HEK293 (cell line): ENCODE measurements at regions not wholly inside any gene's neighbourhood (a gene's known extent, or its start where the extent isn't known, plus 50 kb on each side); places are given as distances from the start of the nearest gene placed in this dataset.

Experiments used
- CTCF ChIA-PET: fragments of 350-600 bp; formaldehyde crosslinking; extraction: SDS; loops from one replicate; lab custom pipeline; 2021; ENCODE audit warnings: antibody characterized with exemption; lab: Yijun Ruan, JAX
- POLR2A ChIA-PET: fragments of 300-600 bp; formaldehyde crosslinking; extraction: SDS; loops from one replicate; lab custom pipeline; 2020; ENCODE audit warnings: antibody characterized with exemption, inconsistent platforms; lab: Yijun Ruan, JAX
- H3K27ac ChIP-seq: fragments of 200-500 bp; sonication (Bioruptor generic); 2 replicates; pipeline ENCODE4 v1.5.1; 2014; ENCODE audit warnings: low read depth, low read length, control low read depth, inconsistent platforms; ENCODE audit errors: extremely low read depth
- H3K36me3 ChIP-seq, 2 experiments: fragments of 200-500 bp in 1 of 2; sonication (Bioruptor generic) in 1 of 2; 1 replicate in 1 of 2; 2 replicates in 1 of 2; pipeline ENCODE4 v1.5.1; 2014 to 2017; ENCODE audit warnings: inconsistent platforms in 2 of 2, low read length in 2 of 2; ENCODE audit not compliant: control insufficient read depth in 2 of 2, insufficient read depth in 1 of 2
- H3K4me1 ChIP-seq: fragments of 200-500 bp; sonication (Bioruptor generic); 2 replicates; pipeline ENCODE4 v1.5.1; 2014; ENCODE audit warnings: mild to moderate bottlenecking, low read length, inconsistent platforms; ENCODE audit not compliant: control insufficient read depth, insufficient read depth
- H3K4me3 ChIP-seq: 2 replicates; pipeline ENCODE4 v1.5.1; 2011; ENCODE audit warnings: low read depth, mild to moderate bottlenecking, control low read depth, low read length, moderate library complexity
- H3K9me3 ChIP-seq: fragments of 200-500 bp; sonication (Bioruptor generic); 2 replicates; pipeline ENCODE4 v1.5.1; 2014; ENCODE audit warnings: low read depth, low read length, inconsistent platforms; ENCODE audit not compliant: control insufficient read depth, insufficient read depth
- HOXA7 ChIP-seq: sonication (generic); formaldehyde crosslinking; IDR thresholded peaks from 2 replicates; pipeline ENCODE4 v1.8.1; 2022; ENCODE audit warnings: missing genetic modification reagents, borderline replicate concordance
- KLF8 ChIP-seq: fragments of 450-650 bp; formaldehyde crosslinking; IDR thresholded peaks from 2 replicates; pipeline ENCODE4 v1.5.1; 2016; ENCODE audit warnings: missing biosample characterization, missing genetic modification characterization
- KLF9 ChIP-seq: fragments of 450-650 bp; formaldehyde crosslinking; IDR thresholded peaks from 2 replicates; pipeline ENCODE4 v1.5.1; 2016; ENCODE audit warnings: missing biosample characterization, missing genetic modification characterization, low read depth
- REPIN1 ChIP-seq: fragments of 450-650 bp; formaldehyde crosslinking; IDR thresholded peaks from 2 replicates; pipeline ENCODE4 v1.5.1; 2017; ENCODE audit warnings: missing biosample characterization, missing genetic modification characterization, low read depth
- ZNF16 ChIP-seq: fragments of 450-650 bp; formaldehyde crosslinking; IDR thresholded peaks from 2 replicates; pipeline ENCODE4 v1.5.1; 2016; ENCODE audit warnings: low read depth, missing biosample characterization, missing genetic modification characterization
- ZNF169 ChIP-seq: fragments of 450-650 bp; formaldehyde crosslinking; IDR thresholded peaks from 2 replicates; pipeline ENCODE4 v1.5.1; 2016; ENCODE audit warnings: missing biosample characterization, missing genetic modification characterization
- ZNF311 ChIP-seq: fragments of 450-650 bp; formaldehyde crosslinking; IDR thresholded peaks from 2 replicates; pipeline ENCODE4 v1.5.1; 2017; ENCODE audit warnings: missing biosample characterization, missing genetic modification characterization, borderline replicate concordance
- ZNF335 ChIP-seq: fragments of 450-650 bp; formaldehyde crosslinking; conservative IDR thresholded peaks from 2 replicates; pipeline ENCODE4 v1.5.1; 2016; ENCODE audit warnings: missing biosample characterization, missing genetic modification characterization
- ZNF501 ChIP-seq: fragments of 450-650 bp; formaldehyde crosslinking; IDR thresholded peaks from 2 replicates; pipeline ENCODE4 v1.5.1; 2016; ENCODE audit warnings: missing biosample characterization, missing genetic modification characterization
- ZNF521 ChIP-seq: fragments of 450-650 bp; formaldehyde crosslinking; IDR thresholded peaks from 2 replicates; pipeline ENCODE4 v1.5.1; 2017; ENCODE audit warnings: missing biosample characterization, mild to moderate bottlenecking, missing genetic modification characterization
- ZNF544 ChIP-seq: fragments of 450-650 bp; formaldehyde crosslinking; IDR thresholded peaks from 2 replicates; pipeline ENCODE4 v1.5.0; 2017; ENCODE audit warnings: missing biosample characterization, missing genetic modification characterization
- ZNF747 ChIP-seq: fragments of 450-650 bp; formaldehyde crosslinking; IDR thresholded peaks from 2 replicates; pipeline ENCODE4 v1.5.1; 2016; ENCODE audit warnings: missing biosample characterization, missing genetic modification characterization
- ZNF776 ChIP-seq: fragments of 450-650 bp; formaldehyde crosslinking; IDR thresholded peaks from 2 replicates; pipeline ENCODE4 v1.5.0; 2017; ENCODE audit warnings: missing biosample characterization, missing genetic modification characterization, borderline replicate concordance
- TF ChIP-seq, protein P1 (sequence below): fragments of 450-650 bp; formaldehyde crosslinking; IDR thresholded peaks from 2 replicates; pipeline ENCODE4 v1.5.1; 2016; ENCODE audit warnings: missing biosample characterization, missing genetic modification characterization
- TF ChIP-seq, protein P2 (sequence below): fragments of 450-650 bp; IDR thresholded peaks from 2 replicates; pipeline ENCODE4 v1.5.1; 2018; ENCODE audit warnings: missing biosample characterization, missing genetic modification characterization
- TF ChIP-seq, protein P3 (sequence below): fragments of 450-650 bp; formaldehyde crosslinking; IDR thresholded peaks from 2 replicates; pipeline ENCODE4 v1.5.1; 2016; ENCODE audit warnings: missing biosample characterization, missing genetic modification characterization
- TF ChIP-seq, protein P4 (sequence below): fragments of 450-650 bp; formaldehyde crosslinking; IDR thresholded peaks from 2 replicates; pipeline ENCODE4; 2016; ENCODE audit warnings: missing biosample characterization, missing genetic modification characterization
- TF ChIP-seq, protein P5 (sequence below): sonication (generic); formaldehyde crosslinking; IDR thresholded peaks from 2 replicates; pipeline ENCODE4 v1.8.1; 2022; ENCODE audit warnings: mild to moderate bottlenecking, moderate library complexity, missing genetic modification reagents

DNA sequence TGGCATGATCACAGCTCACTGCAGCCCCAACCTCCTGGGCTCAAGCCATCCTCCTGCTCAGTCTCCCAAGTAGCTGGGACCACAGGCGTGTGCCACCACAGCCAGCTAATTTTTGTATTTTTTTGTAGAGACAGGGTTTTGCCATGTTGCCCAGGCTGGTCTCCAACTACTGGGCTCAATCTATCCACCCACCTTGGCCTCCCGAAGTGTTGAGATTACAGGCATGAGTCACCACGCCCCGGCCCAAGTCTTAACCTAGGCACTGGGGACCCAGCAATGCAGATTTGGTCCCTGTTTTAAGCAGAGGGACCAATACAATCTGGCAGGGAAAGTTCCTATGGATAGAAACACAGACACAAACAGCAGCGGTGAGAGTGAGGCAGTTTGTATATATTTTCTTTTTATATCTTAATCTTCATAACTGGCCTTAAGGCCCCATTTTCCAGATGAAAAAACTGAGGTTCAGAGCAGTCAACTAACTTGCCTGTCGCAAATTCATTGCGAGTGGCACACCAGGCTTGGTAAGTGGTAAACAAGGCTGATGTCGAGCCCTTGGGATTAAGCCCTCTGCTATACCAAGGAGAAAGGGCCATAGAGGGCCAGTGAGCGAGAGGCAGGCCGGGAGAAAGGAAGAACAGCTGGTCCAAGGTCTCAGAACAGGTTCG lies 77.8 kb upstream of the TINAGL1 start:
- CTCF ChIA-PET, result no interaction called here
- Histone ChIP-seq H3K27ac (no peak overlapping the region), H3K4me3 (no peak overlapping the region), H3K4me1 (no peaks in the 10 kb centered on the region), H3K36me3 (no peaks in the 10 kb centered on the region), H3K9me3 (no peaks in the 10 kb centered on the region)
- TF ChIP-seq ZNF16 (no peak), KLF8 (tag by site-specific recombination) (no peak), ZNF311 (no peak)
- TF ChIP-seq, protein P1, sequence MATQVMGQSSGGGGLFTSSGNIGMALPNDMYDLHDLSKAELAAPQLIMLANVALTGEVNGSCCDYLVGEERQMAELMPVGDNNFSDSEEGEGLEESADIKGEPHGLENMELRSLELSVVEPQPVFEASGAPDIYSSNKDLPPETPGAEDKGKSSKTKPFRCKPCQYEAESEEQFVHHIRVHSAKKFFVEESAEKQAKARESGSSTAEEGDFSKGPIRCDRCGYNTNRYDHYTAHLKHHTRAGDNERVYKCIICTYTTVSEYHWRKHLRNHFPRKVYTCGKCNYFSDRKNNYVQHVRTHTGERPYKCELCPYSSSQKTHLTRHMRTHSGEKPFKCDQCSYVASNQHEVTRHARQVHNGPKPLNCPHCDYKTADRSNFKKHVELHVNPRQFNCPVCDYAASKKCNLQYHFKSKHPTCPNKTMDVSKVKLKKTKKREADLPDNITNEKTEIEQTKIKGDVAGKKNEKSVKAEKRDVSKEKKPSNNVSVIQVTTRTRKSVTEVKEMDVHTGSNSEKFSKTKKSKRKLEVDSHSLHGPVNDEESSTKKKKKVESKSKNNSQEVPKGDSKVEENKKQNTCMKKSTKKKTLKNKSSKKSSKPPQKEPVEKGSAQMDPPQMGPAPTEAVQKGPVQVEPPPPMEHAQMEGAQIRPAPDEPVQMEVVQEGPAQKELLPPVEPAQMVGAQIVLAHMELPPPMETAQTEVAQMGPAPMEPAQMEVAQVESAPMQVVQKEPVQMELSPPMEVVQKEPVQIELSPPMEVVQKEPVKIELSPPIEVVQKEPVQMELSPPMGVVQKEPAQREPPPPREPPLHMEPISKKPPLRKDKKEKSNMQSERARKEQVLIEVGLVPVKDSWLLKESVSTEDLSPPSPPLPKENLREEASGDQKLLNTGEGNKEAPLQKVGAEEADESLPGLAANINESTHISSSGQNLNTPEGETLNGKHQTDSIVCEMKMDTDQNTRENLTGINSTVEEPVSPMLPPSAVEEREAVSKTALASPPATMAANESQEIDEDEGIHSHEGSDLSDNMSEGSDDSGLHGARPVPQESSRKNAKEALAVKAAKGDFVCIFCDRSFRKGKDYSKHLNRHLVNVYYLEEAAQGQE (tag by site-specific recombination), result no peak
- POLR2A ChIA-PET, result no interaction called here

DNA sequence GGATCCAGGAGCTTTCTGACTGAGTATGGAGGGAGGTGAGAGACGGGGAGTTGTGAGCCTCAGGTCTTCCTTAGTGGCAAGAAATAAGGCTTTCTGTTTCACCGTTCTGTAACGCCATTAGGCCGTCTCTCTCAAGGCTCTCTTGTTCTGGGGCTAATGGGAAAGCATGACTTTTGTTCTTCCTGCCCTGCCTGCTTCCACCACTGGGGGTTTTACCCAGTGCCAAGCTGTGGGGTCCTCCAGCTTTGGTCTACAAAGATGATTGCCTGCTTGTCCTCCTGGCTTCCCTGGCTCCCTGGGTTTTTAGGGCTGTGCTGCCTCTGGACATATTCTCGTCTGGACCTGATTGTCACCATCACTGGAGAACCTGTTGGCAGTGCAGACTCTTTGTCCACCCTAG lies 74.8 kb upstream of the TINAGL1 start:
- TF ChIP-seq ZNF544, result no peak
- no peak for TF ChIP-seq ZNF747 (tag by site-specific recombination)
- TF ChIP-seq, protein P2, sequence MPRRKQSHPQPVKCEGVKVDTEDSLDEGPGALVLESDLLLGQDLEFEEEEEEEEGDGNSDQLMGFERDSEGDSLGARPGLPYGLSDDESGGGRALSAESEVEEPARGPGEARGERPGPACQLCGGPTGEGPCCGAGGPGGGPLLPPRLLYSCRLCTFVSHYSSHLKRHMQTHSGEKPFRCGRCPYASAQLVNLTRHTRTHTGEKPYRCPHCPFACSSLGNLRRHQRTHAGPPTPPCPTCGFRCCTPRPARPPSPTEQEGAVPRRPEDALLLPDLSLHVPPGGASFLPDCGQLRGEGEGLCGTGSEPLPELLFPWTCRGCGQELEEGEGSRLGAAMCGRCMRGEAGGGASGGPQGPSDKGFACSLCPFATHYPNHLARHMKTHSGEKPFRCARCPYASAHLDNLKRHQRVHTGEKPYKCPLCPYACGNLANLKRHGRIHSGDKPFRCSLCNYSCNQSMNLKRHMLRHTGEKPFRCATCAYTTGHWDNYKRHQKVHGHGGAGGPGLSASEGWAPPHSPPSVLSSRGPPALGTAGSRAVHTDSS (tag by site-specific recombination), result no peak
- TF ChIP-seq REPIN1 (tag by site-specific recombination), result no peak
- TF ChIP-seq, protein P3, sequence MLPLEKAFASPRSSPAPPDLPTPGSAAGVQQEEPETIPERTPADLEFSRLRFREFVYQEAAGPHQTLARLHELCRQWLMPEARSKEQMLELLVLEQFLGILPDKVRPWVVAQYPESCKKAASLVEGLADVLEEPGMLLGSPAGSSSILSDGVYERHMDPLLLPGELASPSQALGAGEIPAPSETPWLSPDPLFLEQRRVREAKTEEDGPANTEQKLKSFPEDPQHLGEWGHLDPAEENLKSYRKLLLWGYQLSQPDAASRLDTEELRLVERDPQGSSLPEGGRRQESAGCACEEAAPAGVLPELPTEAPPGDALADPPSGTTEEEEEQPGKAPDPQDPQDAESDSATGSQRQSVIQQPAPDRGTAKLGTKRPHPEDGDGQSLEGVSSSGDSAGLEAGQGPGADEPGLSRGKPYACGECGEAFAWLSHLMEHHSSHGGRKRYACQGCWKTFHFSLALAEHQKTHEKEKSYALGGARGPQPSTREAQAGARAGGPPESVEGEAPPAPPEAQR, result no peak
- TF ChIP-seq KLF9 (tag by site-specific recombination), result no peak
- TF ChIP-seq ZNF501 (tag by site-specific recombination), result no peak
- TF ChIP-seq, protein P4, sequence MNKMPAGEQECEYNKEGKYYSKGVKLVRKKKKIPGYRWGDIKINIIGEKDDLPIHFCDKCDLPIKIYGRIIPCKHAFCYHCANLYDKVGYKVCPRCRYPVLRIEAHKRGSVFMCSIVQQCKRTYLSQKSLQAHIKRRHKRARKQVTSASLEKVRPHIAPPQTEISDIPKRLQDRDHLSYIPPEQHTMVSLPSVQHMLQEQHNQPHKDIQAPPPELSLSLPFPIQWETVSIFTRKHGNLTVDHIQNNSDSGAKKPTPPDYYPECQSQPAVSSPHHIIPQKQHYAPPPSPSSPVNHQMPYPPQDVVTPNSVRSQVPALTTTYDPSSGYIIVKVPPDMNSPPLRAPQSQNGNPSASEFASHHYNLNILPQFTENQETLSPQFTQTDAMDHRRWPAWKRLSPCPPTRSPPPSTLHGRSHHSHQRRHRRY (tag by site-specific recombination), result no peak
- TF ChIP-seq, all 188 proteins: peak for 0

DNA sequence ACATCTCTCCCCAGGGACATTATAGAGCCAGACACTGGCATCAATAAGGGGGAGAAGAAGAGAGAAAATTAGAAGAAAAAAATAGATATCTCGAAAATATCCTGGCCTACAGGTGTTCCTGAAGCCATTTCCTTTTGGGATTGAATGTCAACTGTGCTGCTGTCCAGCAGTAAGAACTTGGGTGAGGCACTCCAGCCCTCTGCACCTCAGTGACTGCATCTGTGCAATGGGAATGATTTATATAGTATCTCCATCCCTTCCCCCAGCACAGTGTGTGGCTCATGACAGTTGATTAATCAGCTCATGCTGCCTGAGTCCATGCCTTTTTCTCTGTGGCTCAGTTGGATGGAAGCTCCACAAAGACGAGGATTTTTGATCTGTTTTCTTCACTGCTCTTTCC lies 74.1 kb upstream of the TINAGL1 start:
- no peak overlapping the region for H3K27ac ChIP-seq
- H3K9me3 ChIP-seq, result no peaks in the 10 kb centered on the region
- H3K36me3 ChIP-seq, result no peaks in the 10 kb centered on the region
- TF ChIP-seq, protein P5, sequence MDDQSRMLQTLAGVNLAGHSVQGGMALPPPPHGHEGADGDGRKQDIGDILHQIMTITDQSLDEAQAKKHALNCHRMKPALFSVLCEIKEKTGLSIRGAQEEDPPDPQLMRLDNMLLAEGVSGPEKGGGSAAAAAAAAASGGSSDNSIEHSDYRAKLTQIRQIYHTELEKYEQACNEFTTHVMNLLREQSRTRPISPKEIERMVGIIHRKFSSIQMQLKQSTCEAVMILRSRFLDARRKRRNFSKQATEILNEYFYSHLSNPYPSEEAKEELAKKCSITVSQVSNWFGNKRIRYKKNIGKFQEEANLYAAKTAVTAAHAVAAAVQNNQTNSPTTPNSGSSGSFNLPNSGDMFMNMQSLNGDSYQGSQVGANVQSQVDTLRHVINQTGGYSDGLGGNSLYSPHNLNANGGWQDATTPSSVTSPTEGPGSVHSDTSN (CRISPR knock-in tag), result no peak
- TF ChIP-seq ZNF521 (tag by site-specific recombination), result no peak
- no peak for TF ChIP-seq ZNF169 (tag by site-specific recombination)
- no peak for TF ChIP-seq ZNF335 (tag by site-specific recombination)
- TF ChIP-seq ZNF776 (tag by site-specific recombination), result no peak
- no peak for TF ChIP-seq HOXA7 (CRISPR knock-in tag)
- no peak overlapping the region for H3K4me3 ChIP-seq
- ChIA-PET POLR2A (no interaction called here), CTCF (interaction anchor here (1.0 to 2.4 kb wide), 3 partner anchors 8 to 47 kb away, joined by 3 to 13 read pairs (median 4); no protein-coding TSS in a partner anchor)
- H3K4me1 ChIP-seq, result no peaks in the 10 kb centered on the region

More for the DNA sequence above, 74.8 kb upstream of the TINAGL1 start:
- POLR2A ChIA-PET, result no interaction called here
- no peak overlapping the region for H3K27ac ChIP-seq
- CTCF ChIA-PET, result interaction anchor here (0.8 to 2.4 kb wide), 5 partner anchors 9 to 87 kb away, joined by 3 to 13 read pairs (median 4); no protein-coding TSS in a partner anchor
- no peaks in the 10 kb centered on the region for H3K36me3 ChIP-seq
- H3K4me1 ChIP-seq, result no peaks in the 10 kb centered on the region
- no peaks in the 10 kb centered on the region for H3K9me3 ChIP-seq
- no peak overlapping the region for H3K4me3 ChIP-seq
